ENCODE measurements at regions not wholly inside any gene's neighbourhood (a gene's known extent, or its start where the extent isn't known, plus 50 kb on each side); places are given as distances from the start of the nearest gene placed in this dataset.

- no peak overlapping the region for H3K4me3 Mint-ChIP-seq
- H3K27me3 Mint-ChIP-seq, result no peaks in the 10 kb centered on the region
- DNase-seq (ENCODE audit: extremely low spot score, unreplicated experiment), result no peak
- TF ChIP-seq, protein P1, sequence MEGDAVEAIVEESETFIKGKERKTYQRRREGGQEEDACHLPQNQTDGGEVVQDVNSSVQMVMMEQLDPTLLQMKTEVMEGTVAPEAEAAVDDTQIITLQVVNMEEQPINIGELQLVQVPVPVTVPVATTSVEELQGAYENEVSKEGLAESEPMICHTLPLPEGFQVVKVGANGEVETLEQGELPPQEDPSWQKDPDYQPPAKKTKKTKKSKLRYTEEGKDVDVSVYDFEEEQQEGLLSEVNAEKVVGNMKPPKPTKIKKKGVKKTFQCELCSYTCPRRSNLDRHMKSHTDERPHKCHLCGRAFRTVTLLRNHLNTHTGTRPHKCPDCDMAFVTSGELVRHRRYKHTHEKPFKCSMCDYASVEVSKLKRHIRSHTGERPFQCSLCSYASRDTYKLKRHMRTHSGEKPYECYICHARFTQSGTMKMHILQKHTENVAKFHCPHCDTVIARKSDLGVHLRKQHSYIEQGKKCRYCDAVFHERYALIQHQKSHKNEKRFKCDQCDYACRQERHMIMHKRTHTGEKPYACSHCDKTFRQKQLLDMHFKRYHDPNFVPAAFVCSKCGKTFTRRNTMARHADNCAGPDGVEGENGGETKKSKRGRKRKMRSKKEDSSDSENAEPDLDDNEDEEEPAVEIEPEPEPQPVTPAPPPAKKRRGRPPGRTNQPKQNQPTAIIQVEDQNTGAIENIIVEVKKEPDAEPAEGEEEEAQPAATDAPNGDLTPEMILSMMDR (conservative IDR thresholded peaks at IDR 0.05), result no peak
- H3K4me1 Mint-ChIP-seq (ENCODE audit: unreplicated experiment), result no peaks in the 10 kb centered on the region
- no peak overlapping the region for H3K27ac Mint-ChIP-seq
- no peaks in the 10 kb centered on the region for H3K9me3 Mint-ChIP-seq
- H3K36me3 Mint-ChIP-seq, result no peaks in the 10 kb centered on the region
Measured at GRCh38 chr4:33890841-33891240, 2353.5 kb downstream of the ARAP2 start.

GRCh38 chr4:33911959-33912358, 2332.4 kb downstream of the ARAP2 start:
- Mint-ChIP-seq H3K27ac (no peak overlapping the region), H3K4me1 (ENCODE audit: unreplicated experiment) (no peaks in the 10 kb centered on the region), H3K27me3 (no peaks in the 10 kb centered on the region), H3K4me3 (no peak overlapping the region), H3K9me3 (peaks cover 5% of the 10 kb centered on the region), H3K36me3 (no peaks in the 10 kb centered on the region)
- TF ChIP-seq, protein P1 (conservative IDR thresholded peaks at IDR 0.05), result no peak
- DNase-seq (ENCODE audit: extremely low spot score, unreplicated experiment), result no peak

- no peak overlapping the region for H3K4me3 Mint-ChIP-seq
- TF ChIP-seq, protein P1 (conservative IDR thresholded peaks at IDR 0.05), result no peak
- H3K4me1 Mint-ChIP-seq (ENCODE audit: unreplicated experiment), result no peaks in the 10 kb centered on the region
- no peaks in the 10 kb centered on the region for H3K27me3 Mint-ChIP-seq
- peaks cover 9% of the 10 kb centered on the region for H3K9me3 Mint-ChIP-seq
- H3K27ac Mint-ChIP-seq, result no peak overlapping the region
- H3K36me3 Mint-ChIP-seq, result no peaks in the 10 kb centered on the region
- no peak for DNase-seq (ENCODE audit: extremely low spot score, unreplicated experiment)
Measured at GRCh38 chr4:33914386-33914785, 2329.9 kb downstream of the ARAP2 start.

DNA sequence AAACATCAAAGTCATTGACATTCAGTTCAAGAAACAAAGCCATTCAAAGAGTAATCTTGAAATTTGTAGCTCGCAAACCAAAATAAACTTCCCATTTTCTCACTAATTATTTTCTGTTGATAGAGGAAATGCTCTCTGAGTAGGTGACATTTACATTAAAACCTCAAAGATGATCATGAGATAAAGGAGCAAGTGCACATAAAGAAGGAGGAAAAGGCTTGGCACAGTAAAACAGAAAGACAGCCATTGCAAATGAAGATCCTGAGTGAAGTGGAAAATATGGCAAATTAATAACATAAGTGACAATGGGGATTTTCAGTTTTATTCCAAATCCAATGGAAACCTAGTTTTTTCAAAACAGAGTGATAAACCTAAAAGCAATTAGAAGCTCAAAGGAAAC, 2320.8 kb downstream of the ARAP2 start:
- TF ChIP-seq, protein P1 (conservative IDR thresholded peaks at IDR 0.05), result no peak
- Mint-ChIP-seq H3K4me3 (no peak overlapping the region), H3K36me3 (no peaks in the 10 kb centered on the region), H3K4me1 (ENCODE audit: unreplicated experiment) (peaks cover 9% of the 10 kb centered on the region), H3K27ac (no peak overlapping the region), H3K27me3 (no peaks in the 10 kb centered on the region), H3K9me3 (no peaks in the 10 kb centered on the region)
- no peak for DNase-seq (ENCODE audit: extremely low spot score, unreplicated experiment)

GRCh38 chr4:33924239-33924638, 2320.1 kb downstream of the ARAP2 start:
- no peak for DNase-seq (ENCODE audit: extremely low spot score, unreplicated experiment)
- no peaks in the 10 kb centered on the region for H3K27me3 Mint-ChIP-seq
- H3K9me3 Mint-ChIP-seq, result no peaks in the 10 kb centered on the region
- peaks cover 9% of the 10 kb centered on the region for H3K4me1 Mint-ChIP-seq (ENCODE audit: unreplicated experiment)
- no peak overlapping the region for H3K4me3 Mint-ChIP-seq
- TF ChIP-seq, protein P1 (conservative IDR thresholded peaks at IDR 0.05), result no peak
- H3K27ac Mint-ChIP-seq, result no peak overlapping the region
- H3K36me3 Mint-ChIP-seq, result no peaks in the 10 kb centered on the region

DNA sequence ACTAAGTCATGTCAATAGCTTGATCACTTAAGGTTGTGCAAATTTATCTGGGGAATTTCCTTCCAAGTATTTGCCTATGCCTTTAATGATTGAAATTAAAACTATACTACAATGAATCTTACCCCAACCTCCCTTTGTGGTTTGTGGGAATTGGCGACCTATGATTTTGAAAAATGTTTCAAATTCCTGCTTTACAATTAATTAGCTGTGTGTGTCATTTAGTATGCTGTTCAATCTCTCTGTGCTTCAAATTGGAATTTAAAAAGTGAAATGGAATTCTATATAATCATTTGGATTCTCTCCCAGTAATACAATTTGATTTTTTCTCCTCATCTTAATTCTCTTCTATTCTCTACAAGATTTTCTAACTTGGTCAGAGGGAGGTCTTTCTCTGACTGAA, 2319.5 kb downstream of the ARAP2 start:
- no peaks in the 10 kb centered on the region for H3K27me3 Mint-ChIP-seq
- DNase-seq (ENCODE audit: extremely low spot score, unreplicated experiment), result no peak
- H3K36me3 Mint-ChIP-seq, result no peaks in the 10 kb centered on the region
- peak overlapping the region; percentile 4 for H3K4me3 Mint-ChIP-seq
- no peaks in the 10 kb centered on the region for H3K9me3 Mint-ChIP-seq
- TF ChIP-seq, protein P1 (conservative IDR thresholded peaks at IDR 0.05), result no peak
- peaks cover 9% of the 10 kb centered on the region for H3K4me1 Mint-ChIP-seq (ENCODE audit: unreplicated experiment)
- H3K27ac Mint-ChIP-seq, result no peak overlapping the region

Data from type B pancreatic cell (in vitro differentiated cells).